Esophagus squamous epithelium (tissue), 5 donors: ENCODE measurements at regions not wholly inside any gene's neighbourhood (a gene's known extent, or its start where the extent isn't known, plus 50 kb on each side); places are given as distances from the start of the nearest gene placed in this dataset.

Source experiments
- DNase-seq: peaks from one replicate; lab custom pipeline; 2025; lab: John Stamatoyannopoulos, UW
- H3K27ac ChIP-seq, 4 donors: fragments of 200-600 bp; sonication (generic); one replicate each; pipeline ENCODE4 v1.5.1; 2016 to 2019; ENCODE audit warnings: mild to moderate bottlenecking in 1 of 4
- H3K27me3 ChIP-seq, 4 donors: fragments of 200-600 bp; sonication (generic); 1 replicate in 3 of 4; 2 replicates in 1 of 4; pipeline versions ENCODE4 v1.5.1 to v1.6.0; 2017 to 2021; ENCODE audit warnings: antibody characterized with exemption in 1 of 4
- H3K36me3 ChIP-seq, 3 donors: fragments of 200-600 bp; sonication (generic); one replicate each; pipeline ENCODE4 v1.5.1; 2016 to 2019
- H3K4me1 ChIP-seq, 3 donors: fragments of 200-600 bp; sonication (generic); one replicate each; pipeline ENCODE4 v1.5.1; 2017 to 2019
- H3K4me3 ChIP-seq, 4 donors: fragments of 200-600 bp; sonication (generic); 1 replicate in 3 of 4; 2 replicates in 1 of 4; pipeline ENCODE4 v1.5.1; 2016 to 2019; ENCODE audit warnings: mild to moderate bottlenecking in 2 of 4, moderate library complexity in 1 of 4
- H3K9me3 ChIP-seq, 3 donors: fragments of 200-600 bp; sonication (generic); one replicate each; pipeline ENCODE4 v1.5.1; 2016 to 2019
- POLR2A ChIP-seq, 4 donors: fragments of 450-650 bp; IDR thresholded peaks; one replicate each; pipeline ENCODE4 v1.6.1; 2017; ENCODE audit warnings: antibody characterized with exemption in 4 of 4, mild to moderate bottlenecking in 4 of 4, moderate library complexity in 3 of 4
- WGBS, 2 donors: methylation state at CpG; one replicate each; pipeline ENCODE4 v1.1.5; 2018; 5-methylcytosine and 5-hydroxymethylcytosine counted together
- intact Hi-C: fragments of 100-400 bp; cut with DNase I; formaldehyde crosslinking; loops from one replicate; pipeline ENCODE4 v1.15.0; 2022
- TF ChIP-seq, protein P1 (sequence below), 6 experiments: fragments of 450-650 bp in 4 of 6; fragments of 200-600 bp in 2 of 6; sonication (generic) in 2 of 6; IDR thresholded peaks; one replicate each; pipeline ENCODE4 v1.5.1; 2016 to 2019; ENCODE audit warnings: antibody characterized with exemption in 6 of 6, mild to moderate bottlenecking in 4 of 6, moderate library complexity in 4 of 6
- donor health status: DM: yes; HTN: yes; CAD: no.

DNA sequence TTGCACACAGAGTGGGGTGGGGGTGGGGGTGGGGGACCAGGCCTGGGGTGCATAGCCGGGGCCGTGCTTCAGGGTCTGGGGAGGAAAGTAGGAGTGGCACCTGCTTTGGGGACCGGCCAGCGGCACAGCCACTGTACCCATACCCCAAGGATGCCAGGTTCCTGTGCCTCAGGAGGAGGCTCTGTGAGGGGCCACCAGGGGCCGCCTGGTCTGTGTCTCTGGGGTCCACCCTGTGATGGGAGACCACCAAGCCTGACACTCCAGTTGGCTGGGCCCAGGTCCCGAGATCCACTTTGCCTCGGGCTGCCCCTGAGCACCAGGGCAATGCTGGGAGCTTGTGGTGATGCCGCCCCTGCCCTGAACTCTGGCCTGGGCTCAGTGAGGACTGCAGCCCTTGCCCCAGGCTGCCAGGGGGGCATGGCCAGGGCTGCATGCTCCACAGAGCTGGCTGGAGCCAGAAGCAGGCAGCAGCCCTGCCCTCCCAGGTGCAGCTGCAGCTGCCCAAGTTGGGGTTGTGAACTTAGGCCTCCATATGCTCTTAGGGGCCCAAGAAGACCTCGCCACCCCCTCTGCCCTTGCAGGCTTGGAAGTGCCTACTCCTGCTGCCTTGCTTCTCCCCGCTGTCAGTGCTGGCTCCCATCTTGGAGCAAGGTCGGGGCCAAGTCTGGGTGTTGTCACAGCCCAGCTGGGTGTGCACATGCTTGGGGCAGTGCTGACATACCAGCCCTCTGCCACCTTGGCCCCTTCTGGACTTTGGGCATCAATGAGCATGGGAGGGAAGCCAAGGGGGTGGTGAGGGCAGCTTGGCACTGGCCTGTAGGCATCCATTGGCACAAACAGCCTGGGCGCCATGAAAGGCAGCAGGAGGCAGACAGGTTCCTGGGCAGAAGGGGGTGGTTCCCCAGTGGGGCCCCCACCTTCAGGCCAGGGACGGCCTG, 123.3 kb upstream of the THY1 start:
- DNase-seq, result no peak
- TF ChIP-seq POLR2A (IDR thresholded peaks at IDR 0.05), result no peak
- TF ChIP-seq, protein P1, sequence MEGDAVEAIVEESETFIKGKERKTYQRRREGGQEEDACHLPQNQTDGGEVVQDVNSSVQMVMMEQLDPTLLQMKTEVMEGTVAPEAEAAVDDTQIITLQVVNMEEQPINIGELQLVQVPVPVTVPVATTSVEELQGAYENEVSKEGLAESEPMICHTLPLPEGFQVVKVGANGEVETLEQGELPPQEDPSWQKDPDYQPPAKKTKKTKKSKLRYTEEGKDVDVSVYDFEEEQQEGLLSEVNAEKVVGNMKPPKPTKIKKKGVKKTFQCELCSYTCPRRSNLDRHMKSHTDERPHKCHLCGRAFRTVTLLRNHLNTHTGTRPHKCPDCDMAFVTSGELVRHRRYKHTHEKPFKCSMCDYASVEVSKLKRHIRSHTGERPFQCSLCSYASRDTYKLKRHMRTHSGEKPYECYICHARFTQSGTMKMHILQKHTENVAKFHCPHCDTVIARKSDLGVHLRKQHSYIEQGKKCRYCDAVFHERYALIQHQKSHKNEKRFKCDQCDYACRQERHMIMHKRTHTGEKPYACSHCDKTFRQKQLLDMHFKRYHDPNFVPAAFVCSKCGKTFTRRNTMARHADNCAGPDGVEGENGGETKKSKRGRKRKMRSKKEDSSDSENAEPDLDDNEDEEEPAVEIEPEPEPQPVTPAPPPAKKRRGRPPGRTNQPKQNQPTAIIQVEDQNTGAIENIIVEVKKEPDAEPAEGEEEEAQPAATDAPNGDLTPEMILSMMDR (IDR thresholded peaks at IDR 0.05), result no peak
- H3K27me3 ChIP-seq, result no peaks in the 10 kb centered on the region
- H3K4me3 ChIP-seq, result no peak overlapping the region
- intact Hi-C loops, result no loop called here
- H3K36me3 ChIP-seq, result no peaks in the 10 kb centered on the region
- peaks cover 0 to 20% (median 6%) of the 10 kb centered on the region in 3 donors for H3K4me1 ChIP-seq
- no peak overlapping the region for H3K27ac ChIP-seq
- peaks cover 0 to 11% (median 0%) of the 10 kb centered on the region in 3 donors for H3K9me3 ChIP-seq
- no CpG with 5 or more reads among the region's 13 CpGs for WGBS, 2 donors

DNA sequence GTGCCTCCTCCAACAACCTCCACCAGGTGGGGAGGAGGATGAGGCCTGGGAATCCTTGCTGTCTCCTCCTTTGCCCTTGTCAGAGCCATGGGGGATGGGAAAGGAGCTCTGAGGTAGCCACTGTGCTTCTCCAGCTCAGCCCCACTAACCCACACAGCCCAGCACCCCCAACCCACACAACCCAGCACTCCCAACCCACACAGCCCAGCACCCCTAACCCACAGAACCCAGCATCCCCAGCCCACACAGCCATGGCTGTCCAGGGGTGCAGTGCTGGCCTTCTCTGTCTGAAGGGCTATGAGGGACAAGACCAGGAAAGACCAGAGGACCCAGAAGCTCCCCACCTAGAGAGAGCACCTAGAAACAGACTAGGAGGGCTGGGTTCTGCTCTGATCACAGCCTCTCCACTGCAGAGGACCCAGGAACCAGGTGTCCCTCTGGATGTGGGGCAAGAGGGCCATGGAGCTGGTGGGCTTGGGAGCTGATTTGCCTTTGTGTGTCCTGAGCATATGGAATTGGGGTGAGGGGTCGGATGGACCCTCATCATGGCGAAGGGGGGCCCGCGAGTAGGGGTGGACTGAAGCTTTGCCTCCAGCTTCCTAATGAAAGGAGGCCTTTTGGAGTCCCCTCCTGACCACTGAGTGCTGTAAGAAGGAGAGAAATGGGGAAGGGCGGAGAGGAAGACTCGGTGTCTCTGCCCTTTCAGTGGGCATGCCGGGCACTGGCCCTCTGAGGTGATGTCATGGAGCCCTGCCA, 117.6 kb upstream of the THY1 start:
- 67 to 85% methylated on average over 5 to 6 of the region's 7 CpGs for WGBS, 2 donors
- DNase-seq, result no peak
- intact Hi-C loops, result no loop called here

DNA sequence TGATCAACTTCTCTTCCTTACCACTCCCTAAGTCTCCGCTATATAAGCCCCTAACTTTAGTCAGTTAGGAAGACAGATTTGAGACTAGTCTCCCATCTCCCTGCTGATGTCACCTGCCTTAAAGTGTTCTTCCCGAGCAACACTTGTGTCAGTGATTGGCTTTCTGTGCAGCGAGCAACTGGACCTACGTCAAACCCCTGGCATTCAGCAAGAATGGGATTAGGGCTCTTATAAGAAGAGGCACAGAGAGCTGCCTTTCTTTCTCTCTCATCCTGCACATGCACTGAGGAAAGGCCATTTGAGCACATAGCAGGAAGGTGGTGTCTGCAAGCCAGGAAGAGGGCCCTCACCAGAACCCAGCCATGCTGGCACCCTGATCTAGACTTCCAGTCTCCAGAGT, 116.6 kb upstream of the THY1 start:
- 88 to 94% methylated on average over 4 of the region's 4 CpGs for WGBS, 2 donors
- DNase-seq, result no peak
- no peak for TF ChIP-seq POLR2A (IDR thresholded peaks at IDR 0.05)
- TF ChIP-seq, protein P1 (IDR thresholded peaks at IDR 0.05), result no peak
- H3K27ac ChIP-seq, result no peak overlapping the region
- H3K36me3 ChIP-seq, result no peaks in the 10 kb centered on the region
- H3K27me3 ChIP-seq, result no peaks in the 10 kb centered on the region
- H3K4me1 ChIP-seq, result peaks cover 0 to 9% (median 0%) of the 10 kb centered on the region in 3 donors
- no peaks in the 10 kb centered on the region for H3K9me3 ChIP-seq
- intact Hi-C loops, result no loop called here
- H3K4me3 ChIP-seq, result no peak overlapping the region

More for the DNA sequence above, 117.6 kb upstream of the THY1 start:
- Histone ChIP-seq H3K4me3 (no peak overlapping the region), H3K27me3 (no peaks in the 10 kb centered on the region), H3K36me3 (no peaks in the 10 kb centered on the region), H3K27ac (no peak overlapping the region), H3K4me1 (peaks cover 0 to 9% (median 0%) of the 10 kb centered on the region in 3 donors), H3K9me3 (no peaks in the 10 kb centered on the region)
- TF ChIP-seq POLR2A (IDR thresholded peaks at IDR 0.05), result no peak
- TF ChIP-seq, protein P1 (IDR thresholded peaks at IDR 0.05), result no peak

DNA sequence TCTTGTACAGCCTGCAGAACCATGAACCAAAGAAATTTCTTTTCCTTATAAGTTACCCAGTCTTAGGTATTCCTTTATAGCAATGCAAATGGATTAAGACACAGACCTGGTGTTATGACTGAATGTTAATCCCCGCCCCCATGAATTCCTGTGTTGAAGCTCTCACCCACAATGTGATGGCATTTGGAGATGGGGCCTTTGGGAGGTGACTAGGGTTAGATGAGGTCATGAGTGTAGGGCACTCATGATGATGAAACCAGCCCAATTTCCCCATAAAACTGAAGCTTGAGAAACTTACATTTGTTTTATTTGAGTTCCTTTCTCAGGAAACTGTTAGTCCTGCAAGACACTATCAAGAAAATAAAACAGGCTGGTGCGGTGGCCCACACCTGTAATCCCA, 115.8 kb upstream of the THY1 start:
- H3K4me3 ChIP-seq, result no peak overlapping the region
- DNase-seq, result no peak
- peaks cover 0 to under 1% (median 0%) of the 10 kb centered on the region in 4 donors for H3K27me3 ChIP-seq
- H3K9me3 ChIP-seq, result no peaks in the 10 kb centered on the region
- no peaks in the 10 kb centered on the region for H3K36me3 ChIP-seq
- WGBS, 2 donors, result 63 to 68% methylated on average over 2 of the region's 2 CpGs
- H3K4me1 ChIP-seq, result peaks cover 3 to 16% (median 5%) of the 10 kb centered on the region in 3 donors
- H3K27ac ChIP-seq, result no peak overlapping the region
- intact Hi-C loops, result no loop called here
- no peak for TF ChIP-seq POLR2A (IDR thresholded peaks at IDR 0.05)
- TF ChIP-seq, protein P1 (IDR thresholded peaks at IDR 0.05), result no peak
